Karpas-422 (cell line): ENCODE measurements at regions not wholly inside any gene's neighbourhood (a gene's known extent, or its start where the extent isn't known, plus 50 kb on each side); places are given as distances from the start of the nearest gene placed in this dataset.

ENCODE experiments used
- DNase-seq: peaks from one replicate; pipeline ENCODE4 v3.0.0-alpha.2; 2015
- H2AFZ ChIP-seq: fragments of 200-600 bp; sonication (generic); 2 replicates; pipeline ENCODE4 v1.6.1; 2014; ENCODE audit warnings: antibody characterized with exemption, low read length, mixed read lengths
- H3K27ac ChIP-seq: fragments of 200-600 bp; sonication (generic); 2 replicates; pipeline ENCODE4 v1.5.1; 2014; ENCODE audit warnings: mild to moderate bottlenecking, low read length, moderate library complexity
- H3K27me3 ChIP-seq: fragments of 200-600 bp; sonication (generic); 2 replicates; pipeline ENCODE4 v1.6.1; 2014; ENCODE audit warnings: low read length, mixed read lengths
- H3K36me3 ChIP-seq: fragments of 200-600 bp; sonication (generic); 2 replicates; pipeline ENCODE4 v1.6.1; 2014; ENCODE audit warnings: low read length, mixed read lengths; ENCODE audit not compliant: insufficient read depth
- H3K4me1 ChIP-seq: fragments of 200-600 bp; sonication (generic); 2 replicates; pipeline ENCODE4 v1.6.1; 2014; ENCODE audit warnings: mild to moderate bottlenecking, low read length, mixed read lengths
- H3K4me2 ChIP-seq: fragments of 200-600 bp; sonication (generic); 2 replicates; pipeline ENCODE4 v1.6.1; 2014; ENCODE audit warnings: low read length, low read depth, mild to moderate bottlenecking; ENCODE audit not compliant: poor library complexity, severe bottlenecking
- H3K4me3 ChIP-seq: fragments of 200-600 bp; sonication (generic); 2 replicates; pipeline ENCODE4 v1.5.1; 2014; ENCODE audit warnings: mild to moderate bottlenecking, antibody characterized with exemption, low read length, mixed read lengths
- H3K79me2 ChIP-seq: fragments of 200-600 bp; sonication (generic); 2 replicates; pipeline ENCODE4 v1.6.1; 2014; ENCODE audit warnings: mild to moderate bottlenecking, low read length, mixed read lengths
- H3K9ac ChIP-seq: fragments of 200-600 bp; sonication (generic); 2 replicates; pipeline ENCODE4 v1.6.0; 2014; ENCODE audit warnings: low read length
- H3K9me2 ChIP-seq: fragments of 200-600 bp; sonication (generic), shearing (Covaris generic); replicated peaks from 2 replicates; pipeline ENCODE4 v1.6.0; 2014; ENCODE audit warnings: mild to moderate bottlenecking, low read length, moderate library complexity; ENCODE audit not compliant: insufficient read depth
- H3K9me3 ChIP-seq: fragments of 300-700, 200-600 bp; sonication (generic); 2 replicates; pipeline ENCODE4 v1.6.1; 2014; ENCODE audit warnings: low read length, mixed read lengths
- H4K20me1 ChIP-seq: fragments of 200-600 bp; sonication (generic); 2 replicates; pipeline ENCODE4 v1.6.1; 2014; ENCODE audit warnings: mild to moderate bottlenecking, antibody characterized with exemption, low read length, low read depth; ENCODE audit not compliant: insufficient read depth

- no peaks in the 10 kb centered on the region for H3K36me3 ChIP-seq
- no peak overlapping the region for H3K27ac ChIP-seq
- 0 out of 2 replicates have a peak, but pooled peaks cover 2% of the 10 kb centered on the region for H3K4me1 ChIP-seq
- H3K4me3 ChIP-seq: no peak overlapping the region
- no peaks in the 10 kb centered on the region for H3K9me3 ChIP-seq
- DNase-seq: no peak
- H3K9me2 ChIP-seq: no peaks in the 10 kb centered on the region
- H4K20me1 ChIP-seq: no peaks in the 10 kb centered on the region
- H3K9ac ChIP-seq: no peak overlapping the region
- no peak overlapping the region for H3K4me2 ChIP-seq
- H3K27me3 ChIP-seq: no peaks in the 10 kb centered on the region
- no peak overlapping the region for H2AFZ ChIP-seq
- H3K79me2 ChIP-seq: no peaks in the 10 kb centered on the region
These were observed 80.8 kb upstream of the COL21A1 start for GRCh38 chr6:56327946-56328727.

GRCh38 chr6:56324396-56324795, 77.0 kb upstream of the COL21A1 start:
- no peaks in the 10 kb centered on the region for H3K9me3 ChIP-seq
- no peaks in the 10 kb centered on the region for H3K36me3 ChIP-seq
- H3K27ac ChIP-seq: no peak overlapping the region
- H4K20me1 ChIP-seq: no peaks in the 10 kb centered on the region
- H2AFZ ChIP-seq: no peak overlapping the region
- no peak overlapping the region for H3K9ac ChIP-seq
- H3K79me2 ChIP-seq: no peaks in the 10 kb centered on the region
- H3K27me3 ChIP-seq: no peaks in the 10 kb centered on the region
- no peaks in the 10 kb centered on the region for H3K4me1 ChIP-seq
- H3K4me3 ChIP-seq: no peak overlapping the region
- H3K4me2 ChIP-seq: no peak overlapping the region
- DNase-seq: no peak
- no peaks in the 10 kb centered on the region for H3K9me2 ChIP-seq

GRCh38 chr6:56318851-56319250, 71.5 kb upstream of the COL21A1 start:
- Histone ChIP-seq H2AFZ (no peak overlapping the region), H3K4me3 (no peak overlapping the region), H3K9me3 (no peaks in the 10 kb centered on the region), H3K27ac (no peak overlapping the region), H3K4me2 (no peak overlapping the region), H3K27me3 (no peaks in the 10 kb centered on the region), H3K79me2 (no peaks in the 10 kb centered on the region), H3K9me2 (no peaks in the 10 kb centered on the region), H3K4me1 (no peaks in the 10 kb centered on the region), H4K20me1 (no peaks in the 10 kb centered on the region), H3K36me3 (no peaks in the 10 kb centered on the region), H3K9ac (no peak overlapping the region)
- DNase-seq: no peak

GRCh38 chr6:56314683-56315523, 67.5 kb upstream of the COL21A1 start:
- no peaks in the 10 kb centered on the region for H3K9me2 ChIP-seq
- H3K4me1 ChIP-seq: no peaks in the 10 kb centered on the region
- no peaks in the 10 kb centered on the region for H3K9me3 ChIP-seq
- no peak overlapping the region for H3K27ac ChIP-seq
- no peaks in the 10 kb centered on the region for H4K20me1 ChIP-seq
- H3K27me3 ChIP-seq: no peaks in the 10 kb centered on the region
- H3K79me2 ChIP-seq: no peaks in the 10 kb centered on the region
- H3K4me2 ChIP-seq: no peak overlapping the region
- H3K4me3 ChIP-seq: no peak overlapping the region
- H3K9ac ChIP-seq: no peak overlapping the region
- no peaks in the 10 kb centered on the region for H3K36me3 ChIP-seq
- peak; percentile 75 for DNase-seq
- no peak overlapping the region for H2AFZ ChIP-seq

- Histone ChIP-seq H3K79me2 (no peaks in the 10 kb centered on the region), H3K9me2 (no peaks in the 10 kb centered on the region), H3K27ac (no peak overlapping the region), H4K20me1 (no peaks in the 10 kb centered on the region), H3K27me3 (no peaks in the 10 kb centered on the region), H3K9ac (no peak overlapping the region), H3K36me3 (no peaks in the 10 kb centered on the region), H3K4me1 (no peaks in the 10 kb centered on the region), H2AFZ (no peak overlapping the region), H3K4me2 (no peak overlapping the region), H3K4me3 (no peak overlapping the region), H3K9me3 (no peaks in the 10 kb centered on the region)
- DNase-seq: no peak
These were observed 64.4 kb upstream of the COL21A1 start for GRCh38 chr6:56311533-56312448.

GRCh38 chr6:56311061-56311460, 63.7 kb upstream of the COL21A1 start:
- no peaks in the 10 kb centered on the region for H3K4me1 ChIP-seq
- no peaks in the 10 kb centered on the region for H3K36me3 ChIP-seq
- H3K79me2 ChIP-seq: no peaks in the 10 kb centered on the region
- no peak overlapping the region for H3K4me3 ChIP-seq
- no peak for DNase-seq
- no peak overlapping the region for H3K4me2 ChIP-seq
- no peaks in the 10 kb centered on the region for H3K9me3 ChIP-seq
- no peak overlapping the region for H3K27ac ChIP-seq
- no peaks in the 10 kb centered on the region for H4K20me1 ChIP-seq
- no peak overlapping the region for H2AFZ ChIP-seq
- H3K9me2 ChIP-seq: no peaks in the 10 kb centered on the region
- H3K27me3 ChIP-seq: no peaks in the 10 kb centered on the region
- no peak overlapping the region for H3K9ac ChIP-seq

- Histone ChIP-seq H3K9me2 (no peaks in the 10 kb centered on the region), H3K36me3 (no peaks in the 10 kb centered on the region), H3K27ac (no peak overlapping the region), H2AFZ (no peak overlapping the region), H3K9me3 (no peaks in the 10 kb centered on the region), H3K4me1 (no peaks in the 10 kb centered on the region), H4K20me1 (no peaks in the 10 kb centered on the region), H3K4me2 (no peak overlapping the region), H3K4me3 (no peak overlapping the region), H3K27me3 (no peaks in the 10 kb centered on the region), H3K79me2 (no peaks in the 10 kb centered on the region), H3K9ac (no peak overlapping the region)
- no peak for DNase-seq
These were observed 62.9 kb upstream of the COL21A1 start for GRCh38 chr6:56310241-56310640.

- Histone ChIP-seq H4K20me1 (no peaks in the 10 kb centered on the region), H3K9me3 (no peaks in the 10 kb centered on the region), H3K4me1 (no peaks in the 10 kb centered on the region), H3K9ac (no peak overlapping the region), H3K27ac (no peak overlapping the region), H3K36me3 (no peaks in the 10 kb centered on the region), H3K79me2 (no peaks in the 10 kb centered on the region), H3K27me3 (no peaks in the 10 kb centered on the region), H3K4me2 (no peak overlapping the region), H2AFZ (no peak overlapping the region), H3K4me3 (no peak overlapping the region), H3K9me2 (no peaks in the 10 kb centered on the region)
- no peak for DNase-seq
These were observed 52.5 kb upstream of the COL21A1 start for GRCh38 chr6:56299916-56300315.
